H1 (cell line): ENCODE measurements at regions not wholly inside any gene's neighbourhood (a gene's known extent, or its start where the extent isn't known, plus 50 kb on each side); places are given as distances from the start of the nearest gene placed in this dataset.

ENCODE experiments used
- CTCF ChIA-PET: fragments of 300-600 bp; sonication (Branson Sonifier 250); formaldehyde crosslinking; loops from one replicate; lab custom pipeline; 2021; ENCODE audit not compliant: partially characterized antibody; lab: Charles Lee
- POLR2A ChIA-PET: fragments of 300-600 bp; sonication (Branson Sonifier 250); formaldehyde crosslinking; loops from one replicate; lab custom pipeline; 2021; ENCODE audit warnings: inconsistent platforms; ENCODE audit not compliant: partially characterized antibody; lab: Charles Lee
- DNase-seq, 2 experiments: peaks; one replicate each; pipeline versions ENCODE4 v3.0.0 to v3.0.0-alpha.2; 2010 to 2022; ENCODE audit warnings: low spot score in 2 of 2, low read depth in 1 of 2, mixed read lengths in 1 of 2
- FAIRE-seq: peaks from 2 replicates; lab custom pipeline; 2011; peaks lifted over from hg19 to GRCh38; lab: Jason Lieb, UNC
- H2AFZ ChIP-seq: 2 replicates; pipeline ENCODE4 v1.8.1; 2012; ENCODE audit warnings: low read length, inconsistent platforms
- H2AK5ac ChIP-seq: 2 replicates; pipeline ENCODE4 v1.6.1; 2013; ENCODE audit warnings: low read depth, low read length
- H2BK120ac ChIP-seq: replicated peaks from 2 replicates; pipeline ENCODE3; 2013; ENCODE audit warnings: low read depth, low read length, inconsistent platforms
- H2BK12ac ChIP-seq: 2 replicates; pipeline ENCODE4 v1.6.1; 2013; ENCODE audit warnings: low read depth, low read length
- H2BK15ac ChIP-seq: 2 replicates; pipeline ENCODE4 v1.6.1; 2013; ENCODE audit warnings: low read length
- H2BK20ac ChIP-seq: 2 replicates; pipeline ENCODE4 v1.6.1; 2013; ENCODE audit warnings: low read length
- H2BK5ac ChIP-seq: 2 replicates; pipeline ENCODE4 v1.6.1; 2013; ENCODE audit warnings: low read depth, low read length
- H3K14ac ChIP-seq: 2 replicates; pipeline ENCODE4 v1.6.1; 2013; ENCODE audit warnings: inconsistent platforms; ENCODE audit not compliant: insufficient read length
- H3K18ac ChIP-seq: 2 replicates; pipeline ENCODE4 v1.6.1; 2013; ENCODE audit warnings: low read length; ENCODE audit errors: extremely low read depth
- H3K23ac ChIP-seq: 2 replicates; pipeline ENCODE4 v1.6.1; 2013; ENCODE audit warnings: inconsistent platforms; ENCODE audit not compliant: insufficient read length
- H3K23me2 ChIP-seq: 2 replicates; pipeline ENCODE4 v1.6.1; 2013; ENCODE audit warnings: low read depth, low read length
- H3K27ac ChIP-seq: 2 replicates; pipeline ENCODE4 v1.6.1; 2011; ENCODE audit warnings: low read depth, low read length, inconsistent platforms
- H3K27me3 ChIP-seq, 4 experiments: replicated peaks in 1 of 4; 1 replicate in 1 of 4; 2 replicates in 3 of 4; pipeline versions ENCODE4 v1.6.1 to v1.8.1; 2011 to 2013; ENCODE audit warnings: low read length in 3 of 4, mild to moderate bottlenecking in 3 of 4, inconsistent platforms in 2 of 4, mixed read lengths in 2 of 4, moderate library complexity in 1 of 4; ENCODE audit not compliant: control insufficient read depth in 3 of 4, insufficient read depth in 3 of 4; ENCODE audit errors: extremely low read depth in 1 of 4
- H3K36me3 ChIP-seq, 4 experiments: 2 replicates each; pipeline versions ENCODE4 v1.6.1 to v1.8.1; 2011 to 2013; ENCODE audit warnings: mild to moderate bottlenecking in 4 of 4, low read length in 3 of 4, moderate library complexity in 2 of 4, control low read depth in 1 of 4, inconsistent platforms in 1 of 4; ENCODE audit not compliant: insufficient read depth in 4 of 4, control insufficient read depth in 2 of 4
- H3K4ac ChIP-seq: replicated peaks from 2 replicates; pipeline ENCODE3; 2013; ENCODE audit warnings: low read length, low read depth, mixed read lengths, inconsistent platforms; ENCODE audit not compliant: insufficient read length
- H3K4me1 ChIP-seq, 4 experiments: replicated peaks in 1 of 4; 1 replicate in 1 of 4; 2 replicates in 3 of 4; pipeline versions ENCODE4 v1.6.1 to v1.8.1; 2011 to 2013; ENCODE audit warnings: low read length in 3 of 4, inconsistent platforms in 2 of 4, mixed read lengths in 1 of 4; ENCODE audit not compliant: insufficient read depth in 4 of 4, control insufficient read depth in 3 of 4
- H3K4me2 ChIP-seq, 2 experiments: 2 replicates each; pipeline versions ENCODE4 v1.6.1 to v1.8.1; 2011 to 2013; ENCODE audit warnings: low read depth in 2 of 2, low read length in 2 of 2, control low read depth in 1 of 2, inconsistent platforms in 1 of 2, mild to moderate bottlenecking in 1 of 2; ENCODE audit not compliant: insufficient read depth in 1 of 2
- H3K4me3 ChIP-seq, 4 experiments: fragments of 200-600, 300-600 bp in 1 of 4; sonication (generic), shearing (Covaris generic), sonication (Bioruptor Twin) in 1 of 4; 2 replicates each; pipeline versions ENCODE4 v1.5.1 to v1.8.1; 2011 to 2016; ENCODE audit warnings: low read length in 4 of 4, low read depth in 3 of 4, control low read depth in 2 of 4, inconsistent platforms in 2 of 4, mild to moderate bottlenecking in 2 of 4, mixed read lengths in 1 of 4, moderate library complexity in 1 of 4; ENCODE audit not compliant: insufficient read depth in 2 of 4; ENCODE audit errors: extremely low read depth in 1 of 4
- H3K56ac ChIP-seq: replicated peaks from 2 replicates; pipeline ENCODE3; 2013; ENCODE audit warnings: low read depth, mild to moderate bottlenecking, mixed read lengths, low read length, inconsistent platforms; ENCODE audit not compliant: insufficient read length
- H3K79me1 ChIP-seq: 2 replicates; pipeline ENCODE4 v1.6.1; 2013; ENCODE audit warnings: low read depth, low read length, control low read depth
- H3K79me2 ChIP-seq, 2 experiments: 2 replicates each; pipeline versions ENCODE4 v1.6.1 to v1.8.1; 2012 to 2013; ENCODE audit warnings: low read length in 2 of 2, mild to moderate bottlenecking in 2 of 2, inconsistent platforms in 1 of 2; ENCODE audit not compliant: insufficient read depth in 2 of 2, control insufficient read depth in 1 of 2
- H3K9ac ChIP-seq, 4 experiments: replicated peaks in 1 of 4; 1 replicate in 1 of 4; 2 replicates in 3 of 4; pipeline versions ENCODE4 v1.6.1 to v1.8.1; 2011 to 2013; ENCODE audit warnings: low read depth in 3 of 4, low read length in 3 of 4, control low read depth in 2 of 4, mild to moderate bottlenecking in 2 of 4, moderate library complexity in 2 of 4, inconsistent platforms in 1 of 4; ENCODE audit errors: extremely low read depth in 1 of 4
- H3K9me3 ChIP-seq, 2 experiments: 2 replicates each; pipeline versions ENCODE4 v1.6.1 to v1.8.1; 2012 to 2013; ENCODE audit warnings: mild to moderate bottlenecking in 2 of 2, moderate library complexity in 2 of 2, control low read depth in 1 of 2, inconsistent platforms in 1 of 2, low read depth in 1 of 2, low read length in 1 of 2, mixed read lengths in 1 of 2; ENCODE audit not compliant: insufficient read depth in 2 of 2
- H4K20me1 ChIP-seq, 2 experiments: replicated peaks in 1 of 2; 2 replicates each; pipeline versions ENCODE3 to v1.8.1; 2011 to 2013; ENCODE audit warnings: inconsistent platforms in 2 of 2, low read length in 2 of 2, mild to moderate bottlenecking in 1 of 2; ENCODE audit not compliant: insufficient read depth in 2 of 2, control insufficient read depth in 1 of 2
- H4K5ac ChIP-seq: 2 replicates; pipeline ENCODE4 v1.6.1; 2013; ENCODE audit warnings: low read length, low read depth, mixed read lengths, inconsistent platforms; ENCODE audit not compliant: insufficient read length
- H4K8ac ChIP-seq: 2 replicates; pipeline ENCODE4 v1.8.0; 2013; ENCODE audit warnings: mild to moderate bottlenecking, moderate library complexity, low read length, inconsistent platforms; ENCODE audit not compliant: insufficient read depth; ENCODE audit errors: extremely low read depth
- H4K91ac ChIP-seq: replicated peaks from 2 replicates; pipeline ENCODE3; 2013; ENCODE audit warnings: low read length, mixed read lengths, inconsistent platforms; ENCODE audit not compliant: insufficient read length
- NANOG ChIP-seq: IDR thresholded peaks from 2 replicates; pipeline ENCODE4 v1.6.1; 2011; ENCODE audit warnings: low read length, low read depth, mild to moderate bottlenecking, inconsistent platforms; ENCODE audit not compliant: insufficient read depth, poor library complexity, severe bottlenecking
- USF2 ChIP-seq: IDR thresholded peaks from 2 replicates; pipeline ENCODE4 v1.6.1; 2011; ENCODE audit warnings: low read length, improper control_type of control experiment
- WGBS, 2 experiments: shearing (Covaris generic) in 1 of 2; methylation state at CpG; one replicate each; pipeline versions ENCODE4 v1.1.6 to v1.1.7; 2013 to 2015; ENCODE audit warnings: low lambda C conversion rate in 2 of 2, mixed read lengths in 2 of 2, inconsistent platforms in 1 of 2, low coverage in 1 of 2, missing lambda C conversion rate in 1 of 2; ENCODE audit not compliant: insufficient replicate concordance in 2 of 2, insufficient coverage in 1 of 2, insufficient read length in 1 of 2; ENCODE audit errors: extremely low coverage in 1 of 2, missing lambda C conversion rate in 1 of 2; 5-methylcytosine and 5-hydroxymethylcytosine counted together

DNA sequence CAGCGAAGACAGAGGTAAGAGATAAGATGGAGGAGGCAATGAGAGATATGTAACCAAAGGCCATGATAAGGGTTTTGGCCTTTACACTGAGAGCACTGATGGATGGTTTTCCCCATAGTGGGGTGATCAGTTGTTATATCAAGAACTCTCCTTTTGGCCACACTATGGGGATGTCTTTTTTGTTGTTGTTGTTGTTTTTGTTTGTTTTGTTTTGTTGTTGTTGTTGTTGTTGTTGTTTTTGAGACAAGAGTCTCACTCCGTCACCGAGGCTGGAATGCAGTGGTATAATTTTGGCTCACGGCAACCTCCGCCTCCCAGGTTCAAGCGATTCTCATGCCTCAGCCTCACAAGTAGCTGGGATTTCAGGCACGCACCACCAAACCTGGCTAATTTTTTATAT is 244.8 kb upstream of the DYNLRB2 start:
- no peak overlapping the region for H3K4me3 ChIP-seq
- H2BK12ac ChIP-seq = no peak overlapping the region
- ChIA-PET POLR2A (no interaction called here), CTCF (interaction anchor here (0.8 kb wide), 1 partner anchor 766 kb away, joined by 3 read pairs; no protein-coding TSS in a partner anchor)
- no peak overlapping the region for H3K56ac ChIP-seq
- H4K5ac ChIP-seq = no peak overlapping the region
- 98% methylated on average over 7 of the region's 7 CpGs; no CpG with 5 or more reads in 1 of the 2 experiments for WGBS, 2 experiments
- H2BK120ac ChIP-seq = no peak overlapping the region
- no peak for FAIRE-seq
- H3K14ac ChIP-seq = no peak overlapping the region
- no peak overlapping the region for H3K27ac ChIP-seq
- no peak overlapping the region for H2AFZ ChIP-seq
- H2BK5ac ChIP-seq = no peak overlapping the region
- no peak overlapping the region for H3K4me2 ChIP-seq
- 0 out of 2 replicates have a peak, but pooled peaks cover 1% of the 10 kb centered on the region for H3K23me2 ChIP-seq
- no peak overlapping the region for H4K91ac ChIP-seq
- H3K79me1 ChIP-seq = no peaks in the 10 kb centered on the region
- H4K20me1 ChIP-seq = no peaks in the 10 kb centered on the region
- DNase-seq = no peak
- no peaks in the 10 kb centered on the region for H3K9me3 ChIP-seq
- H4K8ac ChIP-seq = no peak overlapping the region
- H3K4ac ChIP-seq = no peak overlapping the region
- no peaks in the 10 kb centered on the region for H3K4me1 ChIP-seq
- TF ChIP-seq NANOG (no peak), USF2 (no peak)
- TF ChIP-seq, all 59 proteins: peak for 0
- H3K23ac ChIP-seq = no peak overlapping the region
- H3K79me2 ChIP-seq = no peaks in the 10 kb centered on the region
- no peak overlapping the region for H3K18ac ChIP-seq
- H3K9ac ChIP-seq = no peak overlapping the region
- no peak overlapping the region for H2BK15ac ChIP-seq
- H3K27me3 ChIP-seq = no peaks in the 10 kb centered on the region
- H3K36me3 ChIP-seq = no peaks in the 10 kb centered on the region
- no peak overlapping the region for H2AK5ac ChIP-seq
- H2BK20ac ChIP-seq = no peak overlapping the region
